Brain microvascular endothelial cell (primary cell): ENCODE measurements at regions not wholly inside any gene's neighbourhood (a gene's known extent, or its start where the extent isn't known, plus 50 kb on each side); places are given as distances from the start of the nearest gene placed in this dataset.

Source experiments
- DNase-seq: peaks from one replicate; pipeline ENCODE4 v3.0.0-alpha.2; 2020
- H3K27ac ChIP-seq: fragments of 250-450 bp; sonication (Bioruptor Pico); 2 replicates; pipeline ENCODE4 v1.5.1; 2020; ENCODE audit warnings: mild to moderate bottlenecking, moderate library complexity
- H3K27me3 ChIP-seq: fragments of 250-450 bp; sonication (Bioruptor Pico); replicated peaks from 2 replicates; pipeline ENCODE4 v1.5.1; 2020; ENCODE audit warnings: mild to moderate bottlenecking
- H3K36me3 ChIP-seq: fragments of 250-450 bp; sonication (Bioruptor Pico); replicated peaks from 2 replicates; pipeline ENCODE4 v1.5.1; 2020; ENCODE audit warnings: mild to moderate bottlenecking
- H3K4me3 ChIP-seq: 2 replicates; pipeline ENCODE4 v1.5.1; 2011; ENCODE audit warnings: low read depth, mild to moderate bottlenecking, control low read depth, low read length, moderate library complexity
- CTCF ChIP-seq: IDR thresholded peaks from 2 replicates; pipeline ENCODE4 v1.5.1; 2011; ENCODE audit warnings: low read depth, mild to moderate bottlenecking, moderate library complexity, low read length, control low read depth, inconsistent platforms; ENCODE audit errors: missing control alignments
- in situ Hi-C: cut with HindIII; loops from 2 replicates; pipeline ENCODE4 v1.10.0; 2017; ENCODE audit warnings: low sequenced_read_pairs, low pct_ligation_motif_present

- TF ChIP-seq CTCF: no peak
- DNase-seq: no peak
- Histone ChIP-seq H3K36me3 (no peaks in the 10 kb centered on the region), H3K27me3 (no peaks in the 10 kb centered on the region), H3K4me3 (no peak overlapping the region), H3K27ac (no peak overlapping the region)
- in situ Hi-C loops: no loop called here
Observed at GRCh38 chr2:114056294-114057143, 166.6 kb downstream of the ACTR3 start.

GRCh38 chr2:114057638-114058037 lies 167.7 kb downstream of the ACTR3 start:
- Histone ChIP-seq H3K27me3 (no peaks in the 10 kb centered on the region), H3K4me3 (no peak overlapping the region), H3K36me3 (no peaks in the 10 kb centered on the region), H3K27ac (no peak overlapping the region)
- TF ChIP-seq CTCF: no peak
- in situ Hi-C loops: no loop called here
- DNase-seq: no peak

DNA sequence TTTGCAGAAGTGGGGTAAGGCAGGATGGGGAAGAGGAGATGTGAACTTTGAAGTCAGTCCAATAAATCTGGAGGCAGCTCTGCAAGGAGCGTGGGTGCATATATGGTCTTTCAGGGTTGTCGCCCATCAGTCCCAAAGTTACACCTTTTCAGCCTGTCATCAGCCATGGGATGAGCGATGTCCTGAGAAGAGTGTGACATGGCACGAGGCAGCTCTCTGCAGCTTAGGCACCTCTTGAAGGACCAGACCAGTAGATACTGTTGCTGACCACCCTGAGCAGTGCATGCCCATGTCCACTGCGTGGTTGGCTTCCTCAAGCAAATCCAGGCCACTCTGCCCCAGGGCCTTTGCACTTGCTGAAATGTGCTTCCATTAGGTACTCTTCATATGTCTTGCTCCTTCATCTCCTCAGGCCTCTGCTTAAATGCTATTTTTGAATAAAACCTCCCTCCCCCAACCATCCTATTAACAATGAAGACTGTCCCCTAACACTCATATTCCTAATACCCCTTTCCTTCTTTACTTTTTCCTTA lies 171.7 kb downstream of the ACTR3 start:
- Histone ChIP-seq H3K27ac (no peak overlapping the region), H3K27me3 (no peaks in the 10 kb centered on the region)
- in situ Hi-C loops: no loop called here

DNA sequence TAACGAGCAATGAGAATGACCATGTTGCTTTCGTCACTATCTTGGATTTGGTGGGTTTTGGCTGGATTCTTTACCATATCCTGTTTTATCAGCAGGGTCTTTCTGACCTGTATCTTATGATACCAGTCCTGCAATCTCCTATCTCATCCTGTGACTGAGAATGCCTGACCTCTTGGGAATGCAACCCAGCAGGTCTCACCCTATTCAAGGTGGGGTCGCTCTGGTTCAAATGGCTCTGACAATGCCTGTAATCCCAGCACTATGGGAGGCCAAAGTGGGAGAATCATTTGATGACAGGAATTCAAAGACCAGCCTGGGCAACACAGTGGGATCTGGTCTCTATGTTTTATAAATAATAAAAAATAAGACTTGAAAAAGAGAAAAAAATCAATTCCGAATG lies 173.5 kb downstream of the ACTR3 start:
- no peaks in the 10 kb centered on the region for H3K27me3 ChIP-seq
- no peak for TF ChIP-seq CTCF
- no peak overlapping the region for H3K27ac ChIP-seq
- H3K4me3 ChIP-seq: no peak overlapping the region
- H3K36me3 ChIP-seq: no peaks in the 10 kb centered on the region
- DNase-seq: no peak
- in situ Hi-C loops: no loop called here

More for the DNA sequence above, 171.7 kb downstream of the ACTR3 start:
- Histone ChIP-seq H3K4me3 (no peak overlapping the region), H3K36me3 (no peaks in the 10 kb centered on the region)
- TF ChIP-seq CTCF: no peak
- DNase-seq: no peak

DNA sequence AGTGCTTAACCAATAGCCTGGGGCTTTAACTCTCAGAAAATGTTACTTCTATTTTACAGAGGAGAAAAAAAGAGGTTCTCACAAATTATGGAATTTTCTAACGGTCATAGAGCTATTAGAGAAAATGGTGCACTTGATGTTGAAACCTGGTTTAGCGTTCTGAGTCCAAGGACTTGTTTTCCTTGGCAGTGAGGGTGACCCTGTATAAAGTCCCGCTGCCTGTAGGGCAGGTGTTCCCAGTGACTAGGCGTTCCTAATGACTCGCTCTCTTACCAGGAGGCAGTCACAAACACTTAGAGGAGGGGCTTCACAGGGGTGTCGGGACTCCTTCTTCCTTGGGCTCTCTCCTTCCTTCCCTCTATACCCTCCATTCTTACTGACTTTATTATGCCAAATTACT lies 175.8 kb downstream of the ACTR3 start:
- DNase-seq: no peak
- Histone ChIP-seq H3K4me3 (no peak overlapping the region), H3K27me3 (no peaks in the 10 kb centered on the region), H3K36me3 (no peaks in the 10 kb centered on the region), H3K27ac (no peak overlapping the region)
- in situ Hi-C loops: no loop called here
- no peak for TF ChIP-seq CTCF
